Endothelial cell (in vitro differentiated cells): ENCODE measurements at regions not wholly inside any gene's neighbourhood (a gene's known extent, or its start where the extent isn't known, plus 50 kb on each side); places are given as distances from the start of the nearest gene placed in this dataset.

Experiments used
- DNase-seq: peaks from one replicate; pipeline ENCODE4 v3.0.0; 2021; ENCODE audit warnings: low spot score
- H3K27ac Mint-ChIP-seq: one replicate; pipeline ENCODE4 v1.8.0; 2021; ENCODE audit warnings: mixed read lengths, inconsistent platforms; ENCODE audit not compliant: unreplicated experiment
- H3K27me3 Mint-ChIP-seq: one replicate; pipeline ENCODE4 v1.8.0; 2021; ENCODE audit warnings: mild to moderate bottlenecking, moderate library complexity, mixed read lengths, inconsistent platforms; ENCODE audit not compliant: unreplicated experiment
- H3K36me3 Mint-ChIP-seq: one replicate; pipeline ENCODE4 v1.8.0; 2021; ENCODE audit warnings: mild to moderate bottlenecking, low read depth, mixed read lengths, inconsistent platforms; ENCODE audit not compliant: unreplicated experiment
- H3K4me1 Mint-ChIP-seq: one replicate; pipeline ENCODE4 v1.8.0; 2021; ENCODE audit warnings: mild to moderate bottlenecking, mixed read lengths, inconsistent platforms; ENCODE audit not compliant: unreplicated experiment
- H3K4me3 Mint-ChIP-seq: one replicate; pipeline ENCODE4 v1.8.0; 2021; ENCODE audit warnings: mild to moderate bottlenecking, mixed read lengths, inconsistent platforms; ENCODE audit not compliant: unreplicated experiment
- H3K9me3 Mint-ChIP-seq: one replicate; pipeline ENCODE4 v1.8.0; 2021; ENCODE audit warnings: mixed read lengths, inconsistent platforms; ENCODE audit not compliant: unreplicated experiment
- CTCF ChIP-seq: fragments of 200-600 bp; sonication (generic); IDR thresholded peaks from one replicate; pipeline ENCODE4 v1.5.0; 2021; ENCODE audit warnings: antibody characterized with exemption; ENCODE audit not compliant: unreplicated experiment

- peaks cover 17% of the 10 kb centered on the region for H3K4me1 Mint-ChIP-seq
- no peaks in the 10 kb centered on the region for H3K27me3 Mint-ChIP-seq
- no peaks in the 10 kb centered on the region for H3K36me3 Mint-ChIP-seq
- H3K4me3 Mint-ChIP-seq, result no peak overlapping the region
- no peaks in the 10 kb centered on the region for H3K9me3 Mint-ChIP-seq
- no peak for DNase-seq
- TF ChIP-seq CTCF, result no peak
- H3K27ac Mint-ChIP-seq, result no peak overlapping the region
Observed at GRCh38 chr12:14280921-14281320, 84.6 kb upstream of the ATF7IP start.

GRCh38 chr12:14281539-14281938 lies 83.9 kb upstream of the ATF7IP start:
- Mint-ChIP-seq H3K27ac (no peak overlapping the region), H3K9me3 (no peaks in the 10 kb centered on the region), H3K4me3 (no peak overlapping the region), H3K36me3 (no peaks in the 10 kb centered on the region), H3K27me3 (no peaks in the 10 kb centered on the region), H3K4me1 (peaks cover 17% of the 10 kb centered on the region)
- no peak for TF ChIP-seq CTCF
- DNase-seq, result no peak

GRCh38 chr12:14283489-14284144 lies 81.9 kb upstream of the ATF7IP start:
- no peaks in the 10 kb centered on the region for H3K27me3 Mint-ChIP-seq
- H3K4me1 Mint-ChIP-seq, result peaks cover 17% of the 10 kb centered on the region
- DNase-seq, result no peak
- peak overlapping the region; percentile 1 for H3K4me3 Mint-ChIP-seq
- no peaks in the 10 kb centered on the region for H3K9me3 Mint-ChIP-seq
- TF ChIP-seq CTCF, result no peak
- H3K27ac Mint-ChIP-seq, result peak overlapping the region; percentile 67
- H3K36me3 Mint-ChIP-seq, result no peaks in the 10 kb centered on the region

GRCh38 chr12:14284184-14284722 lies 81.2 kb upstream of the ATF7IP start:
- H3K36me3 Mint-ChIP-seq, result no peaks in the 10 kb centered on the region
- no peak for TF ChIP-seq CTCF
- no peaks in the 10 kb centered on the region for H3K27me3 Mint-ChIP-seq
- no peak overlapping the region for H3K4me3 Mint-ChIP-seq
- peaks cover 17% of the 10 kb centered on the region for H3K4me1 Mint-ChIP-seq
- H3K9me3 Mint-ChIP-seq, result no peaks in the 10 kb centered on the region
- peak overlapping the region; percentile 67 for H3K27ac Mint-ChIP-seq
- no peak for DNase-seq

GRCh38 chr12:14289601-14290000 lies 75.9 kb upstream of the ATF7IP start:
- peaks cover 1% of the 10 kb centered on the region for H3K4me1 Mint-ChIP-seq
- H3K36me3 Mint-ChIP-seq, result peaks cover 12% of the 10 kb centered on the region
- TF ChIP-seq CTCF, result no peak
- peaks cover 1% of the 10 kb centered on the region for H3K27me3 Mint-ChIP-seq
- H3K9me3 Mint-ChIP-seq, result no peaks in the 10 kb centered on the region
- H3K27ac Mint-ChIP-seq, result no peak overlapping the region
- no peak overlapping the region for H3K4me3 Mint-ChIP-seq
- DNase-seq, result no peak
